Activated CD4-positive, alpha-beta T cell treated with anti-CD3 and anti-CD28 coated beads, Interleukin-2, Interleukin-4, amounts not matched to agents 100 ng/mL and 50 ng/mL, durations not matched to agents 16 hours and 8 hours (primary cell): ENCODE measurements at regions not wholly inside any gene's neighbourhood (a gene's known extent, or its start where the extent isn't known, plus 50 kb on each side); places are given as distances from the start of the nearest gene placed in this dataset.
"Not testable (repeated sequence)": the region's sequence is repeated elsewhere in the genome, so short reads cannot be mapped to it uniquely, and the experiment has no call there.

Experiments used
- DNase-seq: peaks from one replicate; pipeline ENCODE4 v3.0.0-alpha.2; 2020; ENCODE audit warnings: low spot score

DNA sequence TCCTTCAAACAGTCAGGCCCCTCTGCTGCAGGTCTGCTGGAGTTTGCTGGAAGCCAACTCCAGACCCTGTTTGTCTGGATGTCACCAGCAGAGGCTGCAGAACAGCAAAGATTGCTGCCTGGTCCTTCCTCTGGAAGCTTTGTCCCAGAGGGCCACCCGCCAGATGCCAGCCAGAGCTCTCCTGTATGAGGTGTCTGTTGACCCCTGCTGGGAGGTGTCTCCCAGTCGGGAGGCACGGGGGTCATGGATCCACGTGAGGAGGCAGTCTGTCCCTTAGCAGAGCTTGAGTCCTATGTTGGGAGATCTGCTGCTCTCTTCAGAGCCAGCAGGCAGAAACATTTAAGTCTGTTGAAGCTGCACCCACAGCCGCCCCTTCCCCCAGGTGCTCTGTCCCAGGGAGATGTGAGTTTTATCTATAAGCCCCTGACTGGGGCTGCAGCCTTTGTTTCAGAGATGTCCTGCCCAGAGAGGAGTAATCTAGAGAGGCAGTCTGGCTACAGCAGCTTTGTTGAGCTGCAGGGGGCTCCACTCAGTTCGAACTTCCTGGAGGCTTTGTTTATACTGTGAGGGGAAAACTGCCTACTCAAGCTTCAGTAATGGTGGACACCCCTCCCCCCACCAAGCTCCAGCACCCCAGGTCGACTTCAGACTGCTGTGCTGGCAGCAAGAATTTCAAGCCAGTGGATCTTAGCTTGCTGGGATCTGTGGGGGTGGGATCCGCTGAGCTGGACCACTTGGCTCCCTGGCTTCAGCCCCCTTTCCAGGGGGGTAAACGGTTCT, 72.1 kb downstream of the OGFRL1 start:
- DNase-seq, result not testable (repeated sequence)

- DNase-seq, result no peak
These were observed 76.4 kb downstream of the OGFRL1 start for GRCh38 chr6:71364889-71365542.

DNA sequence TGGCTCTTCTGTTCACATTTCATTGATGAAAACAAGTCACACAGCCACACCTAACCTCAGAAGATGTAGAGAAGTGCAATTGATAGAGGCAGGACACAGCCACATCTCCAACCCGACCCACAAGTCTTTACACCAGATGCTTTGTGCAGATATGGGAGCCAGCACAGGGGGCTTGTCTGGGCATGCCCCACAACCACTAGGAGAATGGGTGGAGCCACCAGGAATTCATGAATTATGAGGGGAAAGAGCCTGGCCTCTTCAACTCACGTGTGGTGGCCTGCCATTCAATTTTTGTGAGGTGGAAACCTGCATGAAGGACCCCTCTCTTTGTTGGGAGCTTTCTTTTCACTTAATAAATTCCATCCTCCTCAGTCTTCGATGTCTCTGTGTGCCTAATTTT, 79.1 kb downstream of the OGFRL1 start:
- DNase-seq, result no peak

- DNase-seq, result no peak
These were observed 79.7 kb downstream of the OGFRL1 start for GRCh38 chr6:71368284-71368683.

GRCh38 chr6:71371559-71371958, 82.9 kb downstream of the OGFRL1 start:
- no peak for DNase-seq

DNA sequence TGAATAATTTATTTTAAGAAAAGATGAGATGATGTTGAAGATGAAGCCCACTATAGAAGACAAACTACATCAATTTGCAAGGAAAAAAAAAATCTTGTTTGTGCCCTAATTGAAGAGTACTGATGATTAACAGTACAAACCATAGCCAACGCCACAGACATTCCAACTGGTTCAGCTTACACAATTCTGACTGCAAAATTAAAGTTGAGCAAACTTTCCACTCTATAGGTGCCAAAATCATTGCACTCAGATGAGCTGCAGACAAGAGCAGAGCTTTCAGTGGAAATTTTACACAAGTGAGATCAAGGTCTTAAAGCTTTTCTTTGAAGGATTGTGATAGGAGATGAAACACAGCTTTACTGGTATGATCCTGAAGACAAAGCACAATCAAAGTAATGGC, 85.3 kb downstream of the OGFRL1 start:
- no peak for DNase-seq

- DNase-seq, result no peak
These were observed 87.1 kb downstream of the OGFRL1 start for GRCh38 chr6:71375676-71376075.

GRCh38 chr6:71376830-71377229, 88.2 kb downstream of the OGFRL1 start:
- DNase-seq, result no peak

DNA sequence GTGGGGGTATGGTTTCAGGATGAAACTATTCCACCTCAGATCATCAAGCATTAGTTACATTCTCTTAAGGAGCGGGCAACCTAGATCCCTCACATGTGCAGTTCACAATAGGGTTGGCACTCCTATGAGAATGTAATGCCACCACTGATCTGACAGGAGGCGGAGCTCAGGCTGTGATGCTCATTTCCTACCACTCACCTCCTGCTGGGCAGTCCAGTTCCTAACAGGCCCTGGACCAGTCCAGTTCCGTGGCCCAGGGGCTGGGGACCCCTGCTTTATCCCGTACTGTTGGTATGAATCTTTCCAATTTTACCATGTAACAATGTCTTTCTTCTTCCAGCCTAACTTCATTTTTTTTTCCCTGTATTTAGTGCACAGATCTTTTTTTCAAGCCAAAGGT, 94.9 kb downstream of the OGFRL1 start:
- no peak for DNase-seq

DNA sequence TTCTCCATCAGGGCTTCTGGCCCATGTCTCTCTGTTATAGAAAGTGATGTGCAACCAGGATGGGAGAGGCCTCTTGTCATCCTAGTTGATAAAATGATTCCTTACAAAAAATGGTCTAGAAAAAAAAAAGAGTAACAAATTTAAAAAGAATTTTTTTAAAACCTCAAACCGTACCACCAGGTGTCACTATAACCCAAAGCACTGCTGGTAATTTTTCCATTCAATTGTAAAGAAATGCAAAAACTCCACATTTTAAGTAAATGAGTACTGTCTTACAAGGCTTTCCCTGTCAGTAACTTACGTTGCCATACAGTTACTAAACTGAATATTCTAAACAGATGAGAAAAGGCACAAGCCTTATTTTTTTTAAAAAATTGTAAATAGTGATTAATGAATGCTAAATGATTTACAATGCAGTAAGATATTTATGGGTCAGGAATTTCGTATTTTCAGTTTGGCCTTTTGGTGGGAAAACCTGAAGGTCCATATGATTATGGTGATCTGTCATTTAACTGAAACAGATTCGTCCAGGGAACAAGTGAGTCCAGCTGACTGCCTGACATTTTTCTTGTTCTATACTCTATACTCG, 95.4 kb downstream of the OGFRL1 start:
- peak; percentile 16 for DNase-seq

DNA sequence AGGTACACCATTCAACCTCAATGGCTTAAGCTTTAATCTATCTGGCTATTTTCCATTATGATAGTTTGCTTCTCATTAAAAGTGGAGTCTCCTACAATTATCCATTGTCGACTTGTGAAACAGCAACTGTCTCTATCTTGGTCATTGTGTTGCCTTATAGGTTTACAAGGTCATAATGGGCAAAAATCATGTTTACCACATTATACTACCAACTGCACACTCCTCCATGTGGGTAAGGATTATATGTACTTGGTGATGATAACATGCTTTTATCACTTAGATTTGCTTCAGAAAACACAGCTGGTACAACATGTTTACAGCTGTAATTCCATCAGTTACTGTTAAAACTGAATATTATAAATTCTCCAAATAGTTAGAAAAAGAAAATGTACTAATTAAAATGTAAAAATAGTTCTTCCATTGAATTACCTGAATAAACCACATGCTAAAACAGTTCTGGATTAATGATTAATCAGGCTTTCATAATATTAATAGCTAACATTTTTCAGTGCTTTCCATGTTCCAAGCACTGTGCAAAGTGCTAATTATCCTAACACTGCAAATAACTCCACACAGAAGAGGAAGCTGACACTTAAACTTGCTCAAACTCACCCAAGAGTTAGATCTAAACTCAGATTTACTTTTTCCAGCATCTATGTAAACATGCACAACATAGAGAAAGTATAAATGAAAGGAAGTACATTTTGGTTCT, 96.7 kb downstream of the OGFRL1 start:
- DNase-seq, result no peak

DNA sequence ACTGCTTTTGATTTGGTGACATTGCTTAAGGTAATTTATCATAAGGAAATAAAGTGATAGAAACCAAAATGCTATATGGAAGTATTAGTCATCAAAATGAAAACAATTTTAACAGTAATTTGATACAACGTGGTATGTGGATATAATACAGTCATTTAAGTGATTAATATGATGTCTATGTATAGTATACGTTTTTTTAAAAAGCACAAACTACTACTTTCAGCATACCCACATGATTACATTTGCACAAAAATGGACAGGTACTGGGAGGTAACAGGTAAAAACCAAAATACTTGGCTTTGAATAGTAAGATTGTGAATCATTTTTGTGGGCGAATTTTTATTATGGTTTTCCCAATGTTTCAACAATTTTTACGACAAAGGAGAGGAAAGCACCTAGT, 97.6 kb downstream of the OGFRL1 start:
- DNase-seq, result no peak

- no peak for DNase-seq
These were observed 98.6 kb downstream of the OGFRL1 start for GRCh38 chr6:71387179-71387578.

- DNase-seq, result no peak
These were observed 99.6 kb downstream of the OGFRL1 start for GRCh38 chr6:71388068-71388744.

DNA sequence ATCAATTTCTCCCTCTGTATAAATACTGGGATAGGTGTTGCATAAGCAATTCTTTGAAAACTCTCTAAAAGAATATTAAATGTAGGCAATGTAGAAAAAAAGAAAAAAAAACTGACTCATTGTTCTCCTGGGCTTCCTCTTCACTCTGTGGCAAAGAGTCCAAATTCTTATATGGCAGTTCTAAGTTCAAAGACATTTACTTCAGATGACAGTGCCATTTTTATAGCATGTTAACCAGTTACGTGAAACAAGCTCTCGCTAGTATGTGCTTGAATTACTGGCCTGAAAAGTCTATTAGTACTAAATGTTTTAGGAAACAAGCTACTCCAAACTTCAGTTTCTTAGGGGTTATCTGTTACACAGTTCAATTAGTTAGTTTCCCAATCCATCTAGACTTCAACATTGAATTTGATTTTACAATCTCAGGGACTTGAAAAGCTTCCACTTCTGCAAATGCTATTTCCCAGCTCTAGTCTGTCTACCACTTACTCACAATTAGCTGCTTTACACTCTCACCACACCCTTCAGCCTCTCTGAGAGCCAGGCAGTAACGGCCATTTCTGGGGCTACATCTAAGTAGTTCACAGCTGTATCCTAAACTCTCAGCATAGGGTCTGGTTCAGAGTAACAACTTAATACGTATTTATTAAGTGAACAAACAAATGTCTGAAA, 100.4 kb downstream of the OGFRL1 start:
- no peak for DNase-seq

- no peak for DNase-seq
These were observed 102.5 kb downstream of the OGFRL1 start for GRCh38 chr6:71391126-71391525.

- DNase-seq, result no peak
These were observed 103.7 kb downstream of the OGFRL1 start for GRCh38 chr6:71392276-71392675.

GRCh38 chr6:71393471-71393870, 104.9 kb downstream of the OGFRL1 start:
- no peak for DNase-seq

GRCh38 chr6:71393981-71394432, 105.4 kb downstream of the OGFRL1 start:
- DNase-seq, result no peak

- DNase-seq, result no peak
These were observed 106.3 kb downstream of the OGFRL1 start for GRCh38 chr6:71394926-71395325.

- no peak for DNase-seq
These were observed 107.3 kb downstream of the OGFRL1 start for GRCh38 chr6:71395731-71396409.
